Stimulated activated CD4-positive, alpha-beta T cell treated with anti-CD3 and anti-CD28 coated beads, TNF-alpha, amount 100 ng/mL, for 1 hour (primary cell): ENCODE measurements at regions not wholly inside any gene's neighbourhood (a gene's known extent, or its start where the extent isn't known, plus 50 kb on each side); places are given as distances from the start of the nearest gene placed in this dataset.

Source experiments
- DNase-seq, 3 donors: peaks; one replicate each; pipeline ENCODE4 v3.0.0-alpha.2; 2020; ENCODE audit warnings: low read depth in 3 of 3, low spot score in 1 of 3

- no peak for DNase-seq
Observed at GRCh38 chrX:124280294-124280902, 52.1 kb upstream of the TEX13D start.

DNA sequence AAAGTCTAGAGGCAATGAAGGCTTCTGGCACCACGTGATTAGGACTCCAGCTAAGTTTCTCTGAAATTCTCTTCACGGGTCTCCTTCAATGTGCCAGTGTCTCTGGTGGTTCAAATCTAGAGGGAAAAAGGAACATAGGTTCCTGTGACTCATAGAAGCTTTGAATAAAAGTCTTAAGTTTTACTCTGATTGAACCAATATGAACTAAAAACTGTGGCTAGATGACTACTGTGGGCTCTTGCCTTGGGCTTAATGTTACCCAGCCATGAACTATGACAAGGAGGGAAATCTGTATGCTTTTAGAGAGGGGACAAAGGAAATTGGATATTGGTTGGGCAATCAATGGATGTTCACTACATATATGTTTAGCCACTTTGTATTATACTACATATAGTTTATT, 49.9 kb upstream of the TEX13D start:
- DNase-seq: no peak
